ENCODE measurements at regions not wholly inside any gene's neighbourhood (a gene's known extent, or its start where the extent isn't known, plus 50 kb on each side); places are given as distances from the start of the nearest gene placed in this dataset.

GRCh38 chr10:111560027-111560426 lies 483.2 kb downstream of the ADRA2A start:
- TF ChIP-seq ATF2 (IDR thresholded peaks at IDR 0.05; ENCODE audit: low read length): no peak
- no peak for TF ChIP-seq CTCF (IDR thresholded peaks at IDR 0.05; ENCODE audit: control extremely low read depth in 1 of 3, insufficient read depth in 1 of 3, low read depth in 1 of 3, low read length in 3 of 3)
- no peak for TF ChIP-seq POLR2AphosphoS5 (IDR thresholded peaks at IDR 0.05; ENCODE audit: low read depth, low read length)
- TF ChIP-seq EZH2 (IDR thresholded peaks at IDR 0.05; ENCODE audit: low read depth, low read length, severe bottlenecking): no peak
- TF ChIP-seq MAFK (IDR thresholded peaks at IDR 0.05; ENCODE audit: low read depth, low read length): no peak
- TF ChIP-seq EGR1 (IDR thresholded peaks at IDR 0.05; ENCODE audit: borderline replicate concordance, low read depth, low read length): no peak
- TF ChIP-seq POLR2A (IDR thresholded peaks at IDR 0.05; ENCODE audit: control extremely low read depth in 1 of 2, low read depth in 2 of 2, low read length in 2 of 2): no peak
- TF ChIP-seq USF2 (IDR thresholded peaks at IDR 0.05; ENCODE audit: low read length): no peak
- no peak for TF ChIP-seq EP300 (IDR thresholded peaks at IDR 0.05; ENCODE audit: borderline replicate concordance in 1 of 2, low read depth in 2 of 2, low read length in 2 of 2)
- TF ChIP-seq SIN3A (conservative IDR thresholded peaks at IDR 0.05 in 1 of 2, IDR thresholded peaks at IDR 0.05 in 1 of 2; ENCODE audit: low read depth in 1 of 2, low read length in 2 of 2): no peak
- TF ChIP-seq JUND (IDR thresholded peaks at IDR 0.05; ENCODE audit: low read length): no peak
- TF ChIP-seq TAF1 (IDR thresholded peaks at IDR 0.05; ENCODE audit: low read depth, low read length): no peak

All from H1 (cell line).